A673 (cell line): ENCODE measurements at regions not wholly inside any gene's neighbourhood (a gene's known extent, or its start where the extent isn't known, plus 50 kb on each side); places are given as distances from the start of the nearest gene placed in this dataset.

Experiments
- BruUV-seq: library from RNA; stranded (reverse); fragments of 400-500 nt; replicated peaks from 2 replicates; lab custom pipeline; 2021; lab: Mats Ljungman, UMichigan
- CTCF ChIA-PET: fragments of 300-600 bp; sonication (Branson Sonifier 250); formaldehyde crosslinking; loops from one replicate; lab custom pipeline; 2022; ENCODE audit warnings: antibody characterized with exemption; lab: Charles Lee
- POLR2A ChIA-PET: fragments of 300-600 bp; sonication (Branson Sonifier 250); formaldehyde crosslinking; loops from one replicate; lab custom pipeline; 2022; ENCODE audit warnings: antibody characterized with exemption; ENCODE audit not compliant: low non-redundant PET; lab: Charles Lee
- DNase-seq: peaks from one replicate; pipeline ENCODE4 v3.0.0-alpha.2; 2015; ENCODE audit warnings: low spot score
- H3K27ac ChIP-seq: fragments of 200-600 bp; sonication (generic); 2 replicates; pipeline ENCODE4 v1.5.1; 2016; ENCODE audit warnings: mixed run types, low read depth, mild to moderate bottlenecking, mixed read lengths, antibody characterized with exemption, low read length; ENCODE audit not compliant: poor library complexity, severe bottlenecking
- H3K27me3 ChIP-seq: fragments of 200-600 bp; sonication (generic); replicated peaks from 2 replicates; pipeline ENCODE4 v1.6.1; 2017; ENCODE audit warnings: mixed run types, low read depth, mild to moderate bottlenecking, mixed read lengths, antibody characterized with exemption, low read length; ENCODE audit not compliant: insufficient read depth, poor library complexity
- H3K36me3 ChIP-seq: fragments of 200-600 bp; sonication (generic); 2 replicates; pipeline ENCODE4 v1.6.1; 2016; ENCODE audit warnings: mixed run types, mild to moderate bottlenecking, mixed read lengths, antibody characterized with exemption, low read length; ENCODE audit not compliant: insufficient read depth, poor library complexity, severe bottlenecking
- H3K4me1 ChIP-seq: fragments of 200-600 bp; sonication (generic); 2 replicates; pipeline ENCODE4 v1.6.1; 2017; ENCODE audit warnings: mixed run types, mild to moderate bottlenecking, mixed read lengths, antibody characterized with exemption, low read length; ENCODE audit not compliant: insufficient read depth, poor library complexity, severe bottlenecking
- H3K4me3 ChIP-seq: fragments of 200-600 bp; sonication (generic); 2 replicates; pipeline ENCODE4 v1.5.1; 2016; ENCODE audit warnings: low read depth, mixed run types, mild to moderate bottlenecking, mixed read lengths, low read length; ENCODE audit not compliant: poor library complexity, severe bottlenecking
- H3K9me3 ChIP-seq: fragments of 200-600 bp; sonication (generic); 2 replicates; pipeline ENCODE4 v1.6.1; 2016; ENCODE audit warnings: mixed run types, low read depth, mild to moderate bottlenecking, mixed read lengths, antibody characterized with exemption, low read length; ENCODE audit not compliant: poor library complexity, severe bottlenecking
- CTCF ChIP-seq: fragments of 300-800, 200-600 bp; sonication (generic); conservative IDR thresholded peaks from 2 replicates; pipeline ENCODE4 v1.5.1; 2017; ENCODE audit warnings: low read depth, mild to moderate bottlenecking, antibody characterized with exemption, low read length, moderate library complexity, mixed read lengths
- EZH2 ChIP-seq: fragments of 200-600 bp; sonication (generic); IDR thresholded peaks from 2 replicates; pipeline ENCODE4 v1.6.1; 2017; ENCODE audit warnings: borderline replicate concordance, low read depth, mild to moderate bottlenecking, mixed read lengths, antibody characterized with exemption, low read length; ENCODE audit not compliant: poor library complexity, severe bottlenecking
- intact Hi-C: fragments of 100-400 bp; cut with micrococcal nuclease; formaldehyde crosslinking; loops from one replicate; pipeline ENCODE4 v1.10.0; 2022; ENCODE audit not compliant: unreplicated experiment

GRCh38 chr1:185450060-185450788 is 133.2 kb upstream of the IVNS1ABP start:
- ChIA-PET CTCF (no interaction called here), POLR2A (interaction anchor here (0.7 kb wide), 1 partner anchor 88 kb away, joined by 3 read pairs; no protein-coding TSS in a partner anchor)
- no peak overlapping the region for H3K27ac ChIP-seq
- DNase-seq = no peak
- no peak overlapping the region for H3K4me3 ChIP-seq
- intact Hi-C loops = no loop called here
- peaks cover 7% of the 10 kb centered on the region for H3K4me1 ChIP-seq
- H3K9me3 ChIP-seq = no peaks in the 10 kb centered on the region
- H3K36me3 ChIP-seq = no peaks in the 10 kb centered on the region
- BruUV-seq = no TSS peak
- no peak for TF ChIP-seq EZH2
- H3K27me3 ChIP-seq = no peaks in the 10 kb centered on the region

GRCh38 chr1:185449378-185450059 is 132.5 kb upstream of the IVNS1ABP start:
- no peaks in the 10 kb centered on the region for H3K9me3 ChIP-seq
- H3K4me3 ChIP-seq = no peak overlapping the region
- POLR2A ChIA-PET = interaction anchor here (0.7 kb wide), 1 partner anchor 88 kb away, joined by 3 read pairs; no protein-coding TSS in a partner anchor
- no peak for DNase-seq
- no peaks in the 10 kb centered on the region for H3K27me3 ChIP-seq
- CTCF ChIA-PET = no interaction called here
- TF ChIP-seq CTCF = no peak
- TF ChIP-seq EZH2 = no peak
- BruUV-seq = no TSS peak
- peaks cover 7% of the 10 kb centered on the region for H3K4me1 ChIP-seq
- H3K36me3 ChIP-seq = no peaks in the 10 kb centered on the region
- intact Hi-C loops = no loop called here
- no peak overlapping the region for H3K27ac ChIP-seq

- intact Hi-C loops = no loop called here
- H3K4me1 ChIP-seq = peaks cover under 1% of the 10 kb centered on the region
Observed at GRCh38 chr1:185448591-185449186, 131.6 kb upstream of the IVNS1ABP start.

More at GRCh38 chr1:185448591-185449186, 131.6 kb upstream of the IVNS1ABP start:
- TF ChIP-seq CTCF = no peak
- TF ChIP-seq EZH2 = no peak
- Histone ChIP-seq H3K36me3 (no peaks in the 10 kb centered on the region), H3K4me3 (no peak overlapping the region), H3K9me3 (no peaks in the 10 kb centered on the region), H3K27me3 (no peaks in the 10 kb centered on the region), H3K27ac (no peak overlapping the region)
- peak; percentile 15 for DNase-seq
- no TSS peak for BruUV-seq
- ChIA-PET POLR2A (no interaction called here), CTCF (no interaction called here)
